Esophagus (tissue), 2 donors: ENCODE measurements at regions not wholly inside any gene's neighbourhood (a gene's known extent, or its start where the extent isn't known, plus 50 kb on each side); places are given as distances from the start of the nearest gene placed in this dataset.

Source experiments
- H3K27ac ChIP-seq, 2 donors: one replicate each; pipeline ENCODE4 v1.5.1; 2013; ENCODE audit warnings: low read depth in 2 of 2, mild to moderate bottlenecking in 2 of 2, inconsistent platforms in 1 of 2, low read length in 1 of 2, moderate library complexity in 1 of 2
- H3K27me3 ChIP-seq, 2 donors: one replicate each; pipeline ENCODE4 v1.6.1; 2013; ENCODE audit warnings: low read length in 2 of 2, control low read depth in 1 of 2, mild to moderate bottlenecking in 1 of 2; ENCODE audit not compliant: insufficient read depth in 2 of 2, control insufficient read depth in 1 of 2
- H3K36me3 ChIP-seq, 2 donors: one replicate each; pipeline ENCODE4 v1.6.1; 2013; ENCODE audit warnings: low read length in 1 of 2; ENCODE audit not compliant: control insufficient read depth in 2 of 2, insufficient read depth in 2 of 2
- H3K4me1 ChIP-seq, 2 donors: one replicate each; pipeline ENCODE4 v1.6.1; 2013; ENCODE audit warnings: low read length in 1 of 2; ENCODE audit not compliant: control insufficient read depth in 2 of 2, insufficient read depth in 2 of 2
- H3K4me3 ChIP-seq, 2 donors: one replicate each; pipeline ENCODE4 v1.5.1; 2013; ENCODE audit warnings: low read length in 2 of 2, mild to moderate bottlenecking in 2 of 2, low read depth in 1 of 2, moderate library complexity in 1 of 2
- H3K9me3 ChIP-seq, 2 donors: one replicate each; pipeline ENCODE4 v1.6.1; 2013; ENCODE audit warnings: mild to moderate bottlenecking in 2 of 2, low read depth in 1 of 2, low read length in 1 of 2, moderate library complexity in 1 of 2; ENCODE audit not compliant: control insufficient read depth in 2 of 2, insufficient read depth in 1 of 2
- WGBS, 2 donors: extraction: QIAGEN DNeasy Blood & Tissue Kit; methylation state at CpG; one replicate each; pipeline ENCODE4 v1.1.7; 2013; 5-methylcytosine and 5-hydroxymethylcytosine counted together
- donor health status: healthy with polysubstance abuse.
- donor health status: Bipolar disorder and iron deficiency.

GRCh38 chr13:27327633-27328032, 57.0 kb downstream of the RASL11A start:
- H3K4me1 ChIP-seq = no peaks in the 10 kb centered on the region
- no peaks in the 10 kb centered on the region for H3K36me3 ChIP-seq
- 93 to 94% methylated on average over 5 of the region's 5 CpGs for WGBS, 2 donors
- no peak overlapping the region for H3K4me3 ChIP-seq
- H3K9me3 ChIP-seq = no peaks in the 10 kb centered on the region
- peaks cover 0 to 4% of the 10 kb centered on the region in 2 donors for H3K27me3 ChIP-seq
- no peak overlapping the region for H3K27ac ChIP-seq

- Histone ChIP-seq H3K27ac (no peak overlapping the region), H3K4me1 (no peaks in the 10 kb centered on the region), H3K9me3 (no peaks in the 10 kb centered on the region), H3K4me3 (no peak overlapping the region), H3K36me3 (no peaks in the 10 kb centered on the region), H3K27me3 (peaks cover 0 to 4% of the 10 kb centered on the region in 2 donors)
- WGBS, 2 donors = 69 to 86% methylated on average over 5 of the region's 5 CpGs
These were observed 58.6 kb downstream of the RASL11A start for GRCh38 chr13:27329210-27329609.

- H3K4me1 ChIP-seq = peaks cover 0 to 3% of the 10 kb centered on the region in 2 donors
- H3K27ac ChIP-seq = no peak overlapping the region
- no peaks in the 10 kb centered on the region for H3K27me3 ChIP-seq
- no peak overlapping the region for H3K4me3 ChIP-seq
- peaks cover 0 to 2% of the 10 kb centered on the region in 2 donors for H3K9me3 ChIP-seq
- no peaks in the 10 kb centered on the region for H3K36me3 ChIP-seq
- 46 to 67% methylated on average over 13 of the region's 13 CpGs for WGBS, 2 donors
These were observed 64.3 kb downstream of the RASL11A start for GRCh38 chr13:27334774-27335435.

- 69 to 70% methylated on average over 6 of the region's 6 CpGs for WGBS, 2 donors
- Histone ChIP-seq H3K27me3 (no peaks in the 10 kb centered on the region), H3K4me3 (no peak overlapping the region), H3K36me3 (no peaks in the 10 kb centered on the region), H3K27ac (no peak overlapping the region), H3K9me3 (peaks cover 0 to 2% of the 10 kb centered on the region in 2 donors), H3K4me1 (peaks cover 0 to 3% of the 10 kb centered on the region in 2 donors)
These were observed 65.5 kb downstream of the RASL11A start for GRCh38 chr13:27336014-27336673.

GRCh38 chr13:27338207-27338606, 67.6 kb downstream of the RASL11A start:
- Histone ChIP-seq H3K9me3 (peaks cover 0 to 2% of the 10 kb centered on the region in 2 donors), H3K27me3 (no peaks in the 10 kb centered on the region), H3K27ac (no peak overlapping the region), H3K36me3 (no peaks in the 10 kb centered on the region), H3K4me3 (no peak overlapping the region), H3K4me1 (peaks cover 0 to 3% of the 10 kb centered on the region in 2 donors)
- 88 to 97% methylated on average over 1 of the region's 1 CpG for WGBS, 2 donors

- Histone ChIP-seq H3K4me3 (no peak overlapping the region), H3K36me3 (no peaks in the 10 kb centered on the region), H3K9me3 (peaks cover 0 to 2% of the 10 kb centered on the region in 2 donors), H3K4me1 (peaks cover 0 to 3% of the 10 kb centered on the region in 2 donors), H3K27ac (no peak overlapping the region), H3K27me3 (no peaks in the 10 kb centered on the region)
- WGBS, 2 donors = 58 to 72% methylated on average over 8 of the region's 8 CpGs
These were observed 68.2 kb downstream of the RASL11A start for GRCh38 chr13:27338816-27339215.

- Histone ChIP-seq H3K9me3 (peaks cover 0 to 2% of the 10 kb centered on the region in 2 donors), H3K36me3 (no peaks in the 10 kb centered on the region), H3K4me3 (no peak overlapping the region), H3K4me1 (peaks cover 0 to 3% of the 10 kb centered on the region in 2 donors), H3K27me3 (no peaks in the 10 kb centered on the region), H3K27ac (no peak overlapping the region)
- 27 to 28% methylated on average over 6 of the region's 6 CpGs for WGBS, 2 donors
These were observed 68.7 kb downstream of the RASL11A start for GRCh38 chr13:27339299-27339698.

GRCh38 chr13:27341616-27342015, 71.0 kb downstream of the RASL11A start:
- peaks cover 0 to 3% of the 10 kb centered on the region in 2 donors for H3K4me1 ChIP-seq
- WGBS, 2 donors = 23 to 40% methylated on average over 6 of the region's 6 CpGs
- no peaks in the 10 kb centered on the region for H3K36me3 ChIP-seq
- H3K27ac ChIP-seq = no peak overlapping the region
- H3K4me3 ChIP-seq = no peak overlapping the region
- H3K27me3 ChIP-seq = no peaks in the 10 kb centered on the region
- H3K9me3 ChIP-seq = peaks cover 0 to 2% of the 10 kb centered on the region in 2 donors

- H3K27ac ChIP-seq = no peak overlapping the region
- peaks cover 0 to 3% of the 10 kb centered on the region in 2 donors for H3K9me3 ChIP-seq
- H3K36me3 ChIP-seq = no peaks in the 10 kb centered on the region
- H3K4me3 ChIP-seq = no peak overlapping the region
- no peaks in the 10 kb centered on the region for H3K4me1 ChIP-seq
- no peaks in the 10 kb centered on the region for H3K27me3 ChIP-seq
- 60 to 62% methylated on average over 13 of the region's 13 CpGs for WGBS, 2 donors
These were observed 76.7 kb downstream of the RASL11A start for GRCh38 chr13:27347211-27347772.
